Spleen (tissue), 7 donors: ENCODE measurements at regions not wholly inside any gene's neighbourhood (a gene's known extent, or its start where the extent isn't known, plus 50 kb on each side); places are given as distances from the start of the nearest gene placed in this dataset.

Source experiments
- CTCF ChIP-seq, 11 experiments: fragments of 200-600 bp in 7 of 11; fragments of 450-650 bp in 4 of 11; sonication (generic) in 4 of 11; IDR thresholded peaks in 8 of 11; conservative IDR thresholded peaks in 3 of 11; 1 replicate in 7 of 11; 2 replicates in 4 of 11; pipeline versions ENCODE4 v1.4.0 to v1.8.0; 2016 to 2021; ENCODE audit warnings: antibody characterized with exemption in 11 of 11, inconsistent platforms in 4 of 11, mild to moderate bottlenecking in 1 of 11
- POLR2A ChIP-seq, 3 donors: fragments of 450-650 bp; IDR thresholded peaks; one replicate each; pipeline ENCODE4 v1.5.1; 2017; ENCODE audit warnings: antibody characterized with exemption in 3 of 3, mild to moderate bottlenecking in 1 of 3
- POLR2AphosphoS5 ChIP-seq, 3 donors: sonication (generic); formaldehyde crosslinking; IDR thresholded peaks; one replicate each; pipeline ENCODE4 v1.5.1; 2017; ENCODE audit warnings: antibody characterized with exemption in 3 of 3
- donor health status: DM: no; HTN: no; CAD: no; lungs with moderate emphysema.
- donor health status: DM: no; HTN: no; CAD: no.
- donor health status: DM: no; HTN: no; CAD: no.

GRCh38 chr3:124671106-124671505, 59.1 kb upstream of the UMPS start:
- no peak for TF ChIP-seq CTCF (IDR thresholded peaks at IDR 0.05 in 8 of 11, conservative IDR thresholded peaks at IDR 0.05 in 3 of 11)
- TF ChIP-seq POLR2A (IDR thresholded peaks at IDR 0.05) = no peak
- TF ChIP-seq POLR2AphosphoS5 (IDR thresholded peaks at IDR 0.05) = peak in 1 of 3 donors; percentile 83
